Activated CD4-positive, alpha-beta T cell treated with anti-CD3 and anti-CD28 coated beads for 1 hour (primary cell): ENCODE measurements at regions not wholly inside any gene's neighbourhood (a gene's known extent, or its start where the extent isn't known, plus 50 kb on each side); places are given as distances from the start of the nearest gene placed in this dataset.

ENCODE experiments used
- DNase-seq: peaks from one replicate; pipeline ENCODE4 v3.0.0-alpha.2; 2020

- no peak for DNase-seq
These were observed 97.4 kb downstream of the SHOX start for GRCh38 chrX:727738-728621.

- no peak for DNase-seq
These were observed 95.4 kb downstream of the SHOX start for GRCh38 chrX:725971-726370.

DNA sequence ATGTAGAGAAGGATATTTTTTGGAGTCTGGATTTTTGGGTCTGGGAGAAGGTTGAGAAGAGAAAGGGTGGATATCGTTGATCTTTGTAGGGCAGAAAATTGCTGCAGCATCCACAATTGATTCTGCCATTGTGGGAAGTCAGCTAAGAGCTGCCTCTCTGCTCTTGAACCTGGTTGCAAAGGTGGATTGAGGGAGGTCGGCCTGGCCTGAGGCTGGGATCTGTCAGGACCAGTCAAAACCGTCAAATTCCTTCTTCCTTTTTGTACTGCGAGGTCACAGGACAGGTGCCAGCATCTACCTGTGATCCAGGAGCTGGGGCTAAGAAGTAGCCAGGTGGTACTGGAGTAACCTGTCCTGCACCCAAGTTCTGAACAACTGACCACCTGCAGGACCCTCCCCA is 93.7 kb downstream of the SHOX start:
- DNase-seq = no peak

- DNase-seq = no peak
These were observed 93.2 kb downstream of the SHOX start for GRCh38 chrX:723781-724180.

- DNase-seq = no peak
These were observed 90.8 kb downstream of the SHOX start for GRCh38 chrX:721354-721753.

DNA sequence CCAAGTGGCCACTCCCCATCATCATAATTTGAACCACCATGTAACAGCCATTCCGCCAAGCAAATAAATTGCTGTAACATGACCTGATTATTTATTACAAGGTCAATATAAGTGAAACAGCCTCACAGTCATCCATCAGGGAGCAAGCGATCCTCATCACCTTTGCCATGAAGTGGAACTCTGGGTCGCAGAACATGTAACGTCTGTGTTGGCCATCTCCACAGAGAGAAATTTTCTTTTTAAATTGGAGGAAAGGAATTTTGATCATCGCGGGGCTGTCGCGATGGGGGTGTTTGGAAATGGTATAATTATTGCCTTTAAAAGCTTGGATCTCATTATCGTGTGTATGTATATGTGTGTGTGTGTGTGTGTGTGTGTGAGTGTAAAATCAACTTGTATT is 90.2 kb downstream of the SHOX start:
- no peak for DNase-seq

DNA sequence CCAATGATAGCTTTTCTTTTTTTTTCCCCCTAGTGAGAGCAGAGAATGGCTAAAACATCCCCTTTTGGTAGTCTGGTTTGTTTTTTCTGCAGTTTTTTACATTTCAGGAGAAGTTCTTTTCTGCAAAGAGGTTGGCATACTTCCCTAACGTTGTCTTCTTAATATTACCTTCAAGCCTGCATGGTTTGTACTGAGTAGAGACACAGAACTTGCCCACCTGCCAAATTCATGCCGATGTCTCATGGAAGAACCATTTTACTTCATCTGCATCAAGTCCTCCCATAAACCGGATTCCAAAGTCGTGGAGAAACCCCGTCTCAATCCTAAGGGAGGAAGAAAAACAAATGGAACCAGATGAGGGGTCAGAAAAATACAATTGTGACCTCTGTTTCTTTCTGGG is 89.7 kb downstream of the SHOX start:
- no peak for DNase-seq

DNA sequence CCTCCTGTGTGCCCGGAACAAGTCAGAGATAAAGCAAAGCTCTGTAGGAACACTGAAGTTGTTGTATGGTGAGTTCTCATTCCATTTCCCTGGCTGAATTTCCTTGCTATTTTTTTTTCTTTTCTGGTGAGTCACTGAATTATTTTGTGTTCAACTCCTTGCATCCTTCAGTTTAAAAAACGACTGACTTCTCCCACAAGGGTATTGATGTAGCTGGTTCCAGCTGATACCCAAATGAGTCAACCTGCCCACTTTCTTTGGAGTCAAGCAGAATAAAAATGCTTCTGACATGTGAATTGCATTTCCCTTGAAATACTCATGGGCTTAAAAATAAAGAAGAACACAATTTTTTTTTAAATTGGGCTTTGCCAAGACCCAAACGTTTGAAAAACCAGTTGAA is 85.5 kb downstream of the SHOX start:
- no peak for DNase-seq

DNA sequence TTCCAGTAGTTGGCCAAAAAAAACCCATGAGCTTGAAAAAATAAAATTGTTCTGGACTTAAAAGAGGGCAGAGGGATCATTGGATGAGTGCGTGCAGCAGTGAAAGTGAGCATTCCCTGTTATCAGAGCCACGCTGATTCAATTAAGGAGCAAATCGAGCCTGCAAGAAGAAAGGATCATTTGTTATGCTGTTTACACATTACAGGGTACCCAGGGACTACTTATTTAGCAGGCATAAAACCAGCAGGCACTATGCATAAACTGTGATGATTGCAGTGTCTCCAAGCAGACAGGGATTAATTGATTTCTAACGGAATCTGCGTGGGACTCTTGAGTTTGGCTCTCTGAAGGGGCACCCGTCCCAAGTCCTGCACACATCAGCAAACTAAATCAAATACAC is 83.5 kb downstream of the SHOX start:
- no peak for DNase-seq
